Spleen (tissue), 11 donors: ENCODE measurements at regions not wholly inside any gene's neighbourhood (a gene's known extent, or its start where the extent isn't known, plus 50 kb on each side); places are given as distances from the start of the nearest gene placed in this dataset.
"Not testable (repeated sequence)": the region's sequence is repeated elsewhere in the genome, so short reads cannot be mapped to it uniquely, and the experiment has no call there.

Experiments used
- DNase-seq: peaks from one replicate; pipeline ENCODE4 v3.0.0-alpha.2; 2020
- H3K27ac ChIP-seq, 8 donors: fragments of 200-600 bp; sonication (generic) in 7 of 8; 1 replicate in 4 of 8; 2 replicates in 4 of 8; pipeline versions ENCODE4 v1.5.0 to v1.8.0; 2016 to 2021; ENCODE audit warnings: inconsistent platforms in 4 of 8, mild to moderate bottlenecking in 4 of 8, moderate library complexity in 1 of 8
- H3K27me3 ChIP-seq, 7 donors: fragments of 200-600 bp; sonication (generic) in 6 of 7; replicated peaks in 1 of 7; 1 replicate in 4 of 7; 2 replicates in 3 of 7; pipeline versions ENCODE4 v1.5.0 to v1.8.0; 2016 to 2021; ENCODE audit warnings: inconsistent platforms in 3 of 7, mild to moderate bottlenecking in 1 of 7
- H3K36me3 ChIP-seq, 6 donors: fragments of 200-600 bp; sonication (generic) in 5 of 6; 1 replicate in 4 of 6; 2 replicates in 2 of 6; pipeline versions ENCODE4 v1.5.0 to v1.8.0; 2016 to 2021; ENCODE audit warnings: inconsistent platforms in 2 of 6
- H3K4me1 ChIP-seq, 6 donors: fragments of 200-600 bp; sonication (generic) in 5 of 6; 1 replicate in 3 of 6; 2 replicates in 3 of 6; pipeline versions ENCODE4 v1.5.0 to v1.8.0; 2016 to 2021; ENCODE audit warnings: inconsistent platforms in 3 of 6
- H3K4me3 ChIP-seq, 8 donors: fragments of 200-600 bp; sonication (generic) in 7 of 8; 1 replicate in 4 of 8; 2 replicates in 4 of 8; pipeline versions ENCODE4 v1.5.0 to v1.8.0; 2016 to 2021; ENCODE audit warnings: inconsistent platforms in 4 of 8, mild to moderate bottlenecking in 4 of 8, moderate library complexity in 2 of 8
- H3K9me3 ChIP-seq, 8 donors: fragments of 200-600 bp; sonication (generic) in 7 of 8; 1 replicate in 4 of 8; 2 replicates in 4 of 8; pipeline versions ENCODE4 v1.5.0 to v1.8.0; 2016 to 2021; ENCODE audit warnings: inconsistent platforms in 4 of 8
- CTCF ChIP-seq, 11 experiments: fragments of 200-600 bp in 7 of 11; fragments of 450-650 bp in 4 of 11; sonication (generic) in 4 of 11; IDR thresholded peaks in 8 of 11; conservative IDR thresholded peaks in 3 of 11; 1 replicate in 7 of 11; 2 replicates in 4 of 11; pipeline versions ENCODE4 v1.4.0 to v1.8.0; 2016 to 2021; ENCODE audit warnings: antibody characterized with exemption in 11 of 11, inconsistent platforms in 4 of 11, mild to moderate bottlenecking in 1 of 11
- POLR2A ChIP-seq, 3 donors: fragments of 450-650 bp; IDR thresholded peaks; one replicate each; pipeline ENCODE4 v1.5.1; 2017; ENCODE audit warnings: antibody characterized with exemption in 3 of 3, mild to moderate bottlenecking in 1 of 3
- POLR2AphosphoS5 ChIP-seq, 3 donors: sonication (generic); formaldehyde crosslinking; IDR thresholded peaks; one replicate each; pipeline ENCODE4 v1.5.1; 2017; ENCODE audit warnings: antibody characterized with exemption in 3 of 3
- WGBS, 5 donors: extraction: QIAGEN DNeasy Blood & Tissue Kit in 3 of 5; methylation state at CpG; one replicate each; pipeline versions ENCODE4 v1.1.5 to v1.1.7; 2013 to 2018; 5-methylcytosine and 5-hydroxymethylcytosine counted together
- intact Hi-C: fragments of 100-400 bp; cut with DNase I; formaldehyde crosslinking; loops from one replicate; pipeline ENCODE4 v1.15.0; 2023; ENCODE audit warnings: low total_unique reads
- donor health status: healthy with polysubstance abuse.
- donor health status: DM: no; HTN: no; CAD: no; lungs with moderate emphysema.
- donor health status: DM: no; HTN: no; CAD: no.
- donor health status: Bipolar disorder and iron deficiency.
- donor health status: healthy.
- donor health status: DM: no; HTN: no; CAD: no.
- donor health status: DM: yes; HTN: yes; CAD: no.

- Histone ChIP-seq H3K9me3 (peaks cover 0 to 16% (median 12%) of the 10 kb centered on the region in 8 donors), H3K27me3 (no peaks in the 10 kb centered on the region), H3K36me3 (no peaks in the 10 kb centered on the region), H3K4me3 (no peak overlapping the region), H3K27ac (no peak overlapping the region), H3K4me1 (no peaks in the 10 kb centered on the region)
- WGBS, 5 donors: 76 to 93% (median 86%) methylated on average over 8 of the region's 8 CpGs
- intact Hi-C loops: no loop called here
- TF ChIP-seq POLR2A (IDR thresholded peaks at IDR 0.05): no peak
- no peak for TF ChIP-seq POLR2AphosphoS5 (IDR thresholded peaks at IDR 0.05)
- no peak for TF ChIP-seq CTCF (IDR thresholded peaks at IDR 0.05 in 8 of 11, conservative IDR thresholded peaks at IDR 0.05 in 3 of 11)
- no peak for DNase-seq
Observed at GRCh38 chr2:105488285-105488684, 89.4 kb upstream of the FHL2 start.

- no peaks in the 10 kb centered on the region for H3K4me1 ChIP-seq
- H3K4me3 ChIP-seq: no peak overlapping the region
- H3K9me3 ChIP-seq: peaks cover 0 to 7% (median 3%) of the 10 kb centered on the region in 8 donors
- H3K27ac ChIP-seq: no peak overlapping the region
- TF ChIP-seq CTCF (IDR thresholded peaks at IDR 0.05 in 8 of 11, conservative IDR thresholded peaks at IDR 0.05 in 3 of 11): no peak
- TF ChIP-seq POLR2A (IDR thresholded peaks at IDR 0.05): no peak
- TF ChIP-seq POLR2AphosphoS5 (IDR thresholded peaks at IDR 0.05): no peak
- 80 to 88% (median 84%) methylated on average over 21 of the region's 21 CpGs for WGBS, 5 donors
- no peaks in the 10 kb centered on the region for H3K36me3 ChIP-seq
- DNase-seq: no peak
- no peaks in the 10 kb centered on the region for H3K27me3 ChIP-seq
- intact Hi-C loops: no loop called here
Observed at GRCh38 chr2:105487142-105488069, 88.6 kb upstream of the FHL2 start.

- Histone ChIP-seq H3K4me1 (no peaks in the 10 kb centered on the region), H3K27me3 (no peaks in the 10 kb centered on the region), H3K4me3 (no peak overlapping the region), H3K36me3 (no peaks in the 10 kb centered on the region), H3K9me3 (peaks cover 0 to under 1% (median 0%) of the 10 kb centered on the region in 8 donors), H3K27ac (no peak overlapping the region)
- TF ChIP-seq POLR2AphosphoS5 (IDR thresholded peaks at IDR 0.05): no peak
- no peak for TF ChIP-seq CTCF (IDR thresholded peaks at IDR 0.05 in 8 of 11, conservative IDR thresholded peaks at IDR 0.05 in 3 of 11)
- TF ChIP-seq POLR2A (IDR thresholded peaks at IDR 0.05): no peak
- intact Hi-C loops: no loop called here
- 73 to 89% (median 77%) methylated on average over 3 of the region's 3 CpGs for WGBS, 5 donors
- DNase-seq: no peak
Observed at GRCh38 chr2:105486762-105487141, 87.9 kb upstream of the FHL2 start.

- no peaks in the 10 kb centered on the region for H3K9me3 ChIP-seq
- no peak overlapping the region for H3K4me3 ChIP-seq
- no peak for TF ChIP-seq POLR2A (IDR thresholded peaks at IDR 0.05)
- TF ChIP-seq CTCF (IDR thresholded peaks at IDR 0.05 in 8 of 11, conservative IDR thresholded peaks at IDR 0.05 in 3 of 11): no peak
- TF ChIP-seq POLR2AphosphoS5 (IDR thresholded peaks at IDR 0.05): no peak
- peaks cover 0 to 9% (median 0%) of the 10 kb centered on the region in 7 donors for H3K27me3 ChIP-seq
- no peak for DNase-seq
- H3K4me1 ChIP-seq: no peaks in the 10 kb centered on the region
- H3K36me3 ChIP-seq: no peaks in the 10 kb centered on the region
- intact Hi-C loops: no loop called here
- 58 to 89% (median 73%) methylated on average over 2 of the region's 2 CpGs for WGBS, 5 donors
- no peak overlapping the region for H3K27ac ChIP-seq
Observed at GRCh38 chr2:105478670-105479069, 79.8 kb upstream of the FHL2 start.

- WGBS, 5 donors: 89 to 95% (median 92%) methylated on average over 10 of the region's 10 CpGs
- H3K36me3 ChIP-seq, H3K4me1 ChIP-seq, H3K9me3 ChIP-seq, DNase-seq, H3K4me3 ChIP-seq, H3K27ac ChIP-seq, H3K27me3 ChIP-seq, intact Hi-C loops: not testable (repeated sequence)
Observed at GRCh38 chr2:105477050-105477620, 78.3 kb upstream of the FHL2 start.
